CD4-positive, alpha-beta T cell (primary cell): ENCODE measurements at regions not wholly inside any gene's neighbourhood (a gene's known extent, or its start where the extent isn't known, plus 50 kb on each side); places are given as distances from the start of the nearest gene placed in this dataset.

Experiments used
- ATAC-seq: fragments of 200-7000 bp; cut with Tn5 transposase; one replicate; pipeline ENCODE4 v1.10.0; 2022; ENCODE audit warnings: mild to moderate bottlenecking; ENCODE audit not compliant: poor library complexity
- CTCF ChIA-PET: fragments of 350-600 bp; sonication (Branson Sonifier 250); formaldehyde crosslinking; loops from one replicate; lab custom pipeline; 2021; ENCODE audit warnings: antibody characterized with exemption, inconsistent platforms; lab: Charles Lee
- POLR2A ChIA-PET: fragments of 350-600 bp; sonication (Branson Sonifier 250); formaldehyde crosslinking; loops from one replicate; lab custom pipeline; 2021; ENCODE audit warnings: antibody characterized with exemption, inconsistent platforms; lab: Charles Lee
- DNase-seq, 14 experiments: peaks; one replicate each; pipeline ENCODE4 v3.0.0-alpha.2; 2013 to 2020; ENCODE audit warnings: mixed read lengths in 2 of 14
- H3K27ac ChIP-seq, 2 donors: one replicate each; pipeline versions ENCODE4 v1.5.1 to v1.7.0; 2013; ENCODE audit warnings: low read length in 2 of 2, low read depth in 1 of 2, mild to moderate bottlenecking in 1 of 2
- H3K27me3 ChIP-seq, 2 experiments: 1 replicate in 1 of 2; 2 replicates in 1 of 2; pipeline versions ENCODE4 v1.6.1 to v1.7.0; 2013; ENCODE audit warnings: low read length in 2 of 2, control low read depth in 1 of 2, mild to moderate bottlenecking in 1 of 2, moderate library complexity in 1 of 2; ENCODE audit not compliant: insufficient read depth in 2 of 2, control insufficient read depth in 1 of 2
- H3K36me3 ChIP-seq: one replicate; pipeline ENCODE4 v1.6.1; 2013; ENCODE audit warnings: low read length, control low read depth; ENCODE audit not compliant: insufficient read depth
- H3K4me1 ChIP-seq: one replicate; pipeline ENCODE4 v1.6.1; 2013; ENCODE audit warnings: low read length, control low read depth; ENCODE audit not compliant: insufficient read depth
- H3K4me3 ChIP-seq: one replicate; pipeline ENCODE4 v1.5.1; 2013; ENCODE audit warnings: mild to moderate bottlenecking, low read length, moderate library complexity
- H3K9me3 ChIP-seq, 2 experiments: 1 replicate in 1 of 2; 2 replicates in 1 of 2; pipeline versions ENCODE4 v1.6.1 to v1.7.0; 2013; ENCODE audit warnings: low read length in 2 of 2, mild to moderate bottlenecking in 2 of 2, control low read depth in 1 of 2, moderate library complexity in 1 of 2; ENCODE audit not compliant: control insufficient read depth in 1 of 2, insufficient read depth in 1 of 2
- H3K27ac Mint-ChIP-seq: one replicate; pipeline ENCODE4 v1.8.0; 2020; ENCODE audit warnings: mixed read lengths
- H3K27me3 Mint-ChIP-seq: one replicate; pipeline ENCODE4 v1.8.0; 2021; ENCODE audit warnings: mixed read lengths
- H3K36me3 Mint-ChIP-seq: one replicate; pipeline ENCODE4 v1.8.0; 2021; ENCODE audit warnings: low read depth, mixed read lengths
- H3K4me1 Mint-ChIP-seq: one replicate; pipeline ENCODE4 v1.8.0; 2021; ENCODE audit warnings: low read depth, mixed read lengths
- H3K4me3 Mint-ChIP-seq: one replicate; pipeline ENCODE4 v1.8.0; 2020; ENCODE audit warnings: mild to moderate bottlenecking, mixed read lengths
- H3K9me3 Mint-ChIP-seq: one replicate; pipeline ENCODE4 v1.8.0; 2020; ENCODE audit warnings: mixed read lengths
- intact Hi-C, 2 experiments: fragments of 100-400 bp; cut with DNase I in 1 of 2; cut with micrococcal nuclease in 1 of 2; formaldehyde crosslinking; loops; one replicate each; pipeline versions ENCODE4 v1.15.1 to v1.9.0; 2023 to 2025; cut with DNase I, micrococcal nuclease
- TF ChIP-seq, protein P1 (sequence below): fragments of 200-600 bp; IDR thresholded peaks from one replicate; pipeline ENCODE4 v1.8.0; 2022; ENCODE audit warnings: antibody characterized with exemption, mild to moderate bottlenecking

DNA sequence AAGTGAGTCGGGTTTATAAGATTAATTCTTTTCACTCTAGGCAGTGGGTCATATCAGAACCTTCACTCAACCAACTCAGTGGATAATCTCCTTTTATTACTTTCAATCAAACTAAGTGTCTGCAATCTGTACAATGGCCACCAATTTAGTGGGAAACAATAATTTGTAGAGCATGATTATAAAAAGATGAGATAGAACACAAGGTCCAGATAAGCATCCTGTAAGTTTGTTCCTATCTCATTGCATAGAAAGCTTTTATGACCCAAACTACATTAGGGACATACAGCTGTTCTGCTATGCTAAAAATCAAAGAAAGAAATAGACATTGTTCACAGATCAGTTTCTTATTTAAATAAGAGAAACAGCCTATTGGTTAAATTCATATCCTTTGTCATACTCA lies 341.4 kb upstream of the PSMD7 start:
- ATAC-seq = no peak
- POLR2A ChIA-PET = no interaction called here
- H3K4me3 ChIP-seq = no peak overlapping the region
- no peak for DNase-seq
- TF ChIP-seq, protein P1, sequence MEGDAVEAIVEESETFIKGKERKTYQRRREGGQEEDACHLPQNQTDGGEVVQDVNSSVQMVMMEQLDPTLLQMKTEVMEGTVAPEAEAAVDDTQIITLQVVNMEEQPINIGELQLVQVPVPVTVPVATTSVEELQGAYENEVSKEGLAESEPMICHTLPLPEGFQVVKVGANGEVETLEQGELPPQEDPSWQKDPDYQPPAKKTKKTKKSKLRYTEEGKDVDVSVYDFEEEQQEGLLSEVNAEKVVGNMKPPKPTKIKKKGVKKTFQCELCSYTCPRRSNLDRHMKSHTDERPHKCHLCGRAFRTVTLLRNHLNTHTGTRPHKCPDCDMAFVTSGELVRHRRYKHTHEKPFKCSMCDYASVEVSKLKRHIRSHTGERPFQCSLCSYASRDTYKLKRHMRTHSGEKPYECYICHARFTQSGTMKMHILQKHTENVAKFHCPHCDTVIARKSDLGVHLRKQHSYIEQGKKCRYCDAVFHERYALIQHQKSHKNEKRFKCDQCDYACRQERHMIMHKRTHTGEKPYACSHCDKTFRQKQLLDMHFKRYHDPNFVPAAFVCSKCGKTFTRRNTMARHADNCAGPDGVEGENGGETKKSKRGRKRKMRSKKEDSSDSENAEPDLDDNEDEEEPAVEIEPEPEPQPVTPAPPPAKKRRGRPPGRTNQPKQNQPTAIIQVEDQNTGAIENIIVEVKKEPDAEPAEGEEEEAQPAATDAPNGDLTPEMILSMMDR = no peak
- Mint-ChIP-seq H3K4me3 (no peak overlapping the region), H3K27me3 (peaks cover 5% of the 10 kb centered on the region), H3K9me3 (no peaks in the 10 kb centered on the region), H3K4me1 (no peaks in the 10 kb centered on the region), H3K36me3 (no peaks in the 10 kb centered on the region), H3K27ac (no peak overlapping the region)
- no peaks in the 10 kb centered on the region for H3K27me3 ChIP-seq
- no peaks in the 10 kb centered on the region for H3K9me3 ChIP-seq
- no peak overlapping the region for H3K27ac ChIP-seq
- intact Hi-C loops = loop anchor here (5.0 to 10.0 kb wide), 3 partner anchors 1453 to 1890 kb away; partner anchors contain the start of gene HPR (in 1 of the 2)
- no peaks in the 10 kb centered on the region for H3K36me3 ChIP-seq
- CTCF ChIA-PET = interaction anchor here (1.4 kb wide), 1 partner anchor 1830 kb away, joined by 3 read pairs; no protein-coding TSS in a partner anchor
- no peaks in the 10 kb centered on the region for H3K4me1 ChIP-seq

DNA sequence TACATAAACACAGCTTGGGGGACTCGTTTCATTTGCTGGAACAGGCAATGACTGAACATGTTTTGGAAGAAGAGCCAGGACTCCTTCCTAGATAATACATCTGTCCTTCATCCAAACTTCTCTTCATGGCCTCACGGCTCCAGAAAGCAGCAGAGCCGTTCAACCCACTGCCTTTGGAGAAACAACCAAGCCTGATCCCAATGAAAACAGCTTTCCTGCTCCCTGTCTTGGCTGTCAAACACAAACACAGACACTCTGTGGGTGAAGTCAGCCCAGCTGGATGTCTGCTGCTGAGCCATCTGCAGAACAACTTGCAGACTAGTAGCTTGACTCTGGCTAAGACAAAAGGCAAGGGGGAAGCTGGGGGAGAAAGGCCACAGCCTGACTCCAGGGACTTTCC lies 345.1 kb upstream of the PSMD7 start:
- TF ChIP-seq, protein P1 = no peak
- no peaks in the 10 kb centered on the region for H3K27me3 ChIP-seq
- Mint-ChIP-seq H3K9me3 (no peaks in the 10 kb centered on the region), H3K4me1 (no peaks in the 10 kb centered on the region), H3K27me3 (peaks cover under 1% of the 10 kb centered on the region), H3K27ac (no peak overlapping the region), H3K4me3 (no peak overlapping the region), H3K36me3 (no peaks in the 10 kb centered on the region)
- no peak overlapping the region for H3K4me3 ChIP-seq
- no peaks in the 10 kb centered on the region for H3K9me3 ChIP-seq
- CTCF ChIA-PET = no interaction called here
- POLR2A ChIA-PET = no interaction called here
- H3K4me1 ChIP-seq = no peaks in the 10 kb centered on the region
- no peak for DNase-seq
- no peak overlapping the region for H3K27ac ChIP-seq
- ATAC-seq = no peak
- no peaks in the 10 kb centered on the region for H3K36me3 ChIP-seq
- intact Hi-C loops = loop anchor here in 1 of 2 experiments (10.0 kb wide), 1 partner anchor 1887 kb away; the partner anchor contains the start of gene HPR

DNA sequence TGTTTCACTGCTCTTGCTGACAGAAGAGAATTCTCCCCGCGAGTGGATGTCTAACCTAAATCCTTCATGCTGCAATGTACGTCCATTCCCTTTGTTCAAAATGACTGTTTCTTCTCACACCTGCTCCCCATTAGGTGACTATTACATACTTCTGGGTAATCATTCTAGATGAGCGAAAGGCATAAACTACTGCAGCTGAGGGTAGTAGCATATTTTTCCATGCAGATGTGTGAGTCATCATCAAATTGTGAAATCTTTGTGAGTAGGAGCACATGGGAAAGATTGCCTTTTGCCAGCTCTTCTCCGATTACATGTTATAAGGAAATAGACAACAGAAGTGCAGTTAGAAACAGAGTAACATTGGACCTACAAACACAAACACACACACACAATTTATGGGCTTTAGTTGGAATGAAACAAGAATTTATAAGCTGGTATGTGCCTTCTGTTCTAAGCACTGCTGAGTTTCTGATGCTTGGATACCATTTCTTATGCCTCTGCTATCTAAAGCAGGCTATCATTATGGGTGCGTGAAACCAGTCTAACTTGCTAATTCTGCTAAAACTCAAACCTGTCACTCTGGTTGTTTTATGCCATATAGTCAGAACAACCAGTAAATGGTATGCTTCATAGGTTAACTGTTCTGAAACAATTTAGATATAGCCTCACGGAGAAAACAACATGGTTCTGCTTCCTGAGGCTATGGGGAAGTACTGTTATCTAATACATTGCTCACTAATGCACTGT lies 346.9 kb upstream of the PSMD7 start:
- H3K27ac Mint-ChIP-seq = no peak overlapping the region
- DNase-seq (no peak), ATAC-seq (no peak)
- H3K36me3 Mint-ChIP-seq = no peaks in the 10 kb centered on the region
- H3K27me3 ChIP-seq = no peaks in the 10 kb centered on the region
- CTCF ChIA-PET = no interaction called here
- H3K36me3 ChIP-seq = no peaks in the 10 kb centered on the region
- no peak overlapping the region for H3K4me3 Mint-ChIP-seq
- H3K4me3 ChIP-seq = no peak overlapping the region
- H3K27me3 Mint-ChIP-seq = no peaks in the 10 kb centered on the region
- no peak overlapping the region for H3K27ac ChIP-seq
- POLR2A ChIA-PET = no interaction called here
- no peaks in the 10 kb centered on the region for H3K4me1 ChIP-seq
- no peaks in the 10 kb centered on the region for H3K4me1 Mint-ChIP-seq
- TF ChIP-seq, protein P1 = no peak
- H3K9me3 ChIP-seq = no peaks in the 10 kb centered on the region
- no peaks in the 10 kb centered on the region for H3K9me3 Mint-ChIP-seq
- intact Hi-C loops = loop anchor here in 1 of 2 experiments (10.0 kb wide), 1 partner anchor 1885 kb away; the partner anchor contains the start of gene HPR
